Upper lobe of right lung (tissue), 1 donor: ENCODE measurements at regions not wholly inside any gene's neighbourhood (a gene's known extent, or its start where the extent isn't known, plus 50 kb on each side); places are given as distances from the start of the nearest gene placed in this dataset.

ENCODE experiments used
- ATAC-seq: fragments of 200-7000 bp; cut with Tn5 transposase; one replicate; pipeline ENCODE4 v1.9.1; 2020; ENCODE audit warnings: mild to moderate bottlenecking, moderate library complexity
- DNase-seq: peaks from one replicate; pipeline ENCODE4 v3.0.0-alpha.2; 2020
- H3K27ac ChIP-seq: fragments of 200-600 bp; one replicate; pipeline ENCODE4 v1.8.0; 2022
- H3K27me3 ChIP-seq: fragments of 200-600 bp; one replicate; pipeline ENCODE4 v1.8.0; 2022; ENCODE audit warnings: mild to moderate bottlenecking
- H3K36me3 ChIP-seq: fragments of 200-600 bp; one replicate; pipeline ENCODE4 v1.8.0; 2022
- H3K4me1 ChIP-seq: fragments of 200-600 bp; one replicate; pipeline ENCODE4 v1.8.0; 2022
- H3K4me3 ChIP-seq: fragments of 200-600 bp; one replicate; pipeline ENCODE4 v1.8.0; 2022; ENCODE audit warnings: mild to moderate bottlenecking
- H3K9me3 ChIP-seq: fragments of 200-600 bp; one replicate; pipeline ENCODE4 v1.8.0; 2022
- intact Hi-C: fragments of 100-400 bp; cut with DNase I; formaldehyde crosslinking; loops from one replicate; pipeline ENCODE4 v1.11.0; 2022
- TF ChIP-seq, protein P1 (sequence below): fragments of 200-600 bp; IDR thresholded peaks from one replicate; pipeline ENCODE4 v1.8.0; 2022; ENCODE audit warnings: antibody characterized with exemption
- donor health status: DM: no; HTN: yes; CAD: no; lungs with severe emphysema.

DNA sequence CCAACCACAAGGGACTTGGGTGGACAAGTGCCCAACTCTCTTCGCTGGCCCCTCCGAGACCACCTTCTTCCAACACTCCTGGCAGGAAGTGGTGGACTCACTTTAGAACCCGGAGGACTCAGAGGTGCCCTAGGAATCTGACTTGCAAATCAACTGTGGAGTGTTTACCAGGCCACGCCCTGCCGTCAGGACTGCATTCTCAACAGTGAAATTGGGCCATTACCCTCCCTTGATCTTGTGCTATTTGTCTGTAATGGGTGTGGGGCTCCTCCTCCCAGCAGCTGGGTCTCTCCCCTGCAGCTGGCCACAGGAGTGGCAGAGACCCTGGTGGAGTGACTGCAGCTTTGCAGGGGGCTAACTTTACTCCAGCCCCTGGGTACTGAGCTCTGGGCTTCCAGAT lies 212.2 kb upstream of the RPL38 start:
- peak; percentile 31 for ATAC-seq
- intact Hi-C loops, result no loop called here
- DNase-seq, result no peak

DNA sequence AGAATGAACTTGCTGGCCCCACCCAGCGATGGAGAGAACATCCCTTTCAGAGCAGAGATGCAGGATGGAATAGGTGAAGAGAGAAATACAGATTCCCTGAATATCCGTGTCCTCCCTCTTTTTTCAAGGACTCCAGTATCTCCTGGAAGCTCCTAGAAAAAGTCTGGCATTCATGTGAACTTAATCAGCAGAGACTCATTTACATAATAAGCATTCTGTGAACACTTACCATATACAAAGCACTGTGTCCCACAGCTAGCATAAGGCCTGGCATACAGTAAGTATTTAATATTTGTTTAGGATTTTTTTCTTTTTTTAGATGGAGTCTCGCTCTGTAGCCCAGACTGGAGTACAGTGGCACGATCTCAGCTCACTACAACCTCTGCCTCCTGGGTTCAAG lies 208.5 kb upstream of the RPL38 start:
- no peaks in the 10 kb centered on the region for H3K9me3 ChIP-seq
- TF ChIP-seq, protein P1, sequence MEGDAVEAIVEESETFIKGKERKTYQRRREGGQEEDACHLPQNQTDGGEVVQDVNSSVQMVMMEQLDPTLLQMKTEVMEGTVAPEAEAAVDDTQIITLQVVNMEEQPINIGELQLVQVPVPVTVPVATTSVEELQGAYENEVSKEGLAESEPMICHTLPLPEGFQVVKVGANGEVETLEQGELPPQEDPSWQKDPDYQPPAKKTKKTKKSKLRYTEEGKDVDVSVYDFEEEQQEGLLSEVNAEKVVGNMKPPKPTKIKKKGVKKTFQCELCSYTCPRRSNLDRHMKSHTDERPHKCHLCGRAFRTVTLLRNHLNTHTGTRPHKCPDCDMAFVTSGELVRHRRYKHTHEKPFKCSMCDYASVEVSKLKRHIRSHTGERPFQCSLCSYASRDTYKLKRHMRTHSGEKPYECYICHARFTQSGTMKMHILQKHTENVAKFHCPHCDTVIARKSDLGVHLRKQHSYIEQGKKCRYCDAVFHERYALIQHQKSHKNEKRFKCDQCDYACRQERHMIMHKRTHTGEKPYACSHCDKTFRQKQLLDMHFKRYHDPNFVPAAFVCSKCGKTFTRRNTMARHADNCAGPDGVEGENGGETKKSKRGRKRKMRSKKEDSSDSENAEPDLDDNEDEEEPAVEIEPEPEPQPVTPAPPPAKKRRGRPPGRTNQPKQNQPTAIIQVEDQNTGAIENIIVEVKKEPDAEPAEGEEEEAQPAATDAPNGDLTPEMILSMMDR, result no peak
- intact Hi-C loops, result no loop called here
- H3K36me3 ChIP-seq, result no peaks in the 10 kb centered on the region
- H3K27me3 ChIP-seq, result peaks cover 9% of the 10 kb centered on the region
- H3K4me3 ChIP-seq, result no peak overlapping the region
- ATAC-seq (no peak), DNase-seq (no peak)
- no peak overlapping the region for H3K27ac ChIP-seq
- H3K4me1 ChIP-seq, result no peaks in the 10 kb centered on the region

More for the DNA sequence above, 212.2 kb upstream of the RPL38 start:
- H3K4me3 ChIP-seq, result no peak overlapping the region
- TF ChIP-seq, protein P1, result no peak
- H3K9me3 ChIP-seq, result no peaks in the 10 kb centered on the region
- no peaks in the 10 kb centered on the region for H3K4me1 ChIP-seq
- peaks cover 9% of the 10 kb centered on the region for H3K27me3 ChIP-seq
- no peaks in the 10 kb centered on the region for H3K36me3 ChIP-seq
- no peak overlapping the region for H3K27ac ChIP-seq

DNA sequence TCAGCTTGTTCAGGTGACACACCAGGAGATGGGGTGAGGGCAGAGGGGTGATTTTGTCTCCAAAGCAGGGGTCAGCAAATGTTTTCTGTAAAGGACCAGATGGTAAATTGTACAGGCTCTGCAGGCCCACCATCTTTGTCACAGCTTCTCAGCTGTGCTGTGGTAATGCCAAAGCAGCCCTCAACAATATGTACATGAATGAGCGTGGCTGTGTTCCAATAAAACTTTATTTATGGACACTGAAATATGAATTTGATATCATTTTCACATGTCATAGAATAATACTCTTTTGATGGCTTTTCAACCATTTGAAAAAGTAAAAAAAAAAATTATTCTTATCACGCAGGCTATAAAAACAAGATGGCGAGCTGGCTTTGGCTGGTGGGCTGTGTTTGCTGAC lies 206.4 kb upstream of the RPL38 start:
- ATAC-seq (no peak), DNase-seq (no peak)
- H3K4me1 ChIP-seq, result no peaks in the 10 kb centered on the region
- H3K4me3 ChIP-seq, result no peak overlapping the region
- no peak overlapping the region for H3K27ac ChIP-seq
- intact Hi-C loops, result no loop called here
- H3K36me3 ChIP-seq, result no peaks in the 10 kb centered on the region
- no peaks in the 10 kb centered on the region for H3K9me3 ChIP-seq
- H3K27me3 ChIP-seq, result no peaks in the 10 kb centered on the region
- TF ChIP-seq, protein P1, result no peak

DNA sequence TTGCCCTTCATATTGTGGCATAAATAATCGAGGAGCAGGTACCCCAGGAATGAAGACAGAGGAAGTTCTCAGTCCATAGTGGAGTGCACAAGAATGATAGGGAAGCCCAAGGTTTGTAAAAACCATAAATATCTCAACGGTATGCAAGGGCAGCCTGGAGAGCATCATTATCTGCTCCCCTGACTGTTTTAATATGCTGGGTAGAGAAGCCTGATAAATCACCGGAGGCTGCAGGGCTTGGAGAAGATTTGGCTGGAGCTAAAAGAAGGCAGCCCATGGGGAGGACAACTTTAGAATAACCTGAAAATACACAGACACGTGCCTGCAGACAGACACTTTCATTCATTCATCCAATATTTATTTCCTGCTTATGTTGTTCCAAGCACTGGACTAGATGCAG lies 205.2 kb upstream of the RPL38 start:
- Histone ChIP-seq H3K27me3 (no peaks in the 10 kb centered on the region), H3K9me3 (no peaks in the 10 kb centered on the region), H3K36me3 (no peaks in the 10 kb centered on the region), H3K4me1 (no peaks in the 10 kb centered on the region), H3K4me3 (no peak overlapping the region), H3K27ac (no peak overlapping the region)
- TF ChIP-seq, protein P1, result no peak
- no peak for ATAC-seq
- no peak for DNase-seq
- intact Hi-C loops, result no loop called here

DNA sequence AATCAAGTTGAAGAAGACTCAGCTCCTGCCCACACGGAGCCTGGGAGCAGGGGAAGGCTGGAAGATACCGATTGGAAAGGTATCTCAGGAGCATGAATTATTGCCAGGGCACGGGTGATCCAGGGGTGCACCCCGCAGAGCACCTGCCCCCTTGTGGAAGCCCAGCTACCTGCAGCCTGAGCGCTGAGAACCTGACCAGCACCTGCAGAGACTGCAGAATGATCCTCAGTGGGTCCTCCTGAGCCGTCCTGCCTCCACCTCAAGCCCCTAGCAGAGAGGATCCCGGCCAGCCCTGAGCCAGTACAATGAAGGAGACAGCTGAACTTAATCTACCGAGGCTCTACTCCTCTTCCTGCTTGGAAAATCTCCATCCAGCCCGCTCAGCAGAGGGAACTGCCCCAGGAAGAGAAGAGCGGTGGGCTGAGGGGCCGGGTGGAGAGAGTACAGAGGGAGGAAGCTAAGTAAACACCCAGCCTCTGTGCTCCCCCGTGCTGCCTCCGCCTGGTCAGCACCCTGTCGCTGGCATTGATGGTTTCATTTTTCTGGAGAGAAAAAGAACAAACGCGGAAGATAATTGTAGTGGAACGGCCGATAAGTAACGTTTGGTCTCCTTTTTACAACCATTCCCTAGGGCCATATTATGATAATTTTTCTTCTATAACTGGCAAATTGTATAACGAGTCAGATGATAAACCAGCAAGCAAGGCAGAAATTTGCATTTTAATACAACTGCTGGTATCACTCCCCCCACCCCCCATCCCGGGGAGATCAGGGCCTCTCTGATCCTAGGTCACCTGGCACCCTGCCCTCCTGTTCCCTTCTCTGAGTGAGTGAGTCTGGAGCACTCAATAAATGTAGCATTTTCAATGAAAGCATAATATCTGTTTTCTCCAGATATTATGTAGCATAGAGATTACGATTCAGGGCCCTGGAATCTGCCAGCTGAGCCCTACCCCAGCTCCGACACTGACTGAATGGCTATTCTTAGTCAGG lies 204.5 kb upstream of the RPL38 start:
- Histone ChIP-seq H3K4me1 (no peaks in the 10 kb centered on the region), H3K9me3 (no peaks in the 10 kb centered on the region), H3K4me3 (no peak overlapping the region), H3K27me3 (no peaks in the 10 kb centered on the region), H3K27ac (no peak overlapping the region), H3K36me3 (no peaks in the 10 kb centered on the region)
- peak; percentile 79 for DNase-seq
- TF ChIP-seq, protein P1, result peak; percentile 74
- ATAC-seq, result peak; percentile 91
- intact Hi-C loops, result no loop called here
